AG04449 (cell line): ENCODE measurements at regions not wholly inside any gene's neighbourhood (a gene's known extent, or its start where the extent isn't known, plus 50 kb on each side); places are given as distances from the start of the nearest gene placed in this dataset.

Source experiments
- CTCF ChIA-PET: fragments of 350-600 bp; formaldehyde crosslinking; extraction: SDS; loops from one replicate; lab custom pipeline; 2021; ENCODE audit warnings: antibody characterized with exemption; lab: Yijun Ruan, JAX
- POLR2A ChIA-PET: fragments of 400-600, 350-600 bp; formaldehyde crosslinking; extraction: SDS; loops from one replicate; lab custom pipeline; 2020; ENCODE audit warnings: antibody characterized with exemption, inconsistent platforms; lab: Yijun Ruan, JAX
- DNase-seq: peaks from one replicate; pipeline ENCODE4 v3.0.0-alpha.2; 2010; ENCODE audit warnings: low read depth, low spot score
- H3K4me3 ChIP-seq: 2 replicates; pipeline ENCODE4 v1.5.1; 2011; ENCODE audit warnings: low read depth, mild to moderate bottlenecking, control low read depth, low read length
- CTCF ChIP-seq: IDR thresholded peaks from one replicate; pipeline ENCODE4 v1.5.1; 2011; ENCODE audit warnings: mild to moderate bottlenecking, moderate library complexity, low read length, control low read depth, inconsistent platforms; ENCODE audit not compliant: insufficient read depth; ENCODE audit errors: missing control alignments

- ChIA-PET POLR2A (no interaction called here), CTCF (no interaction called here)
- no peak for DNase-seq
Measured at GRCh38 chr5:8940934-8941333, 604.9 kb downstream of the SEMA5A start.

GRCh38 chr5:8943301-8943700, 602.6 kb downstream of the SEMA5A start:
- ChIA-PET CTCF (interaction anchor here (0.9 to 1.2 kb wide), 2 partner anchors 9 to 12 kb away, joined by 3 to 5 read pairs; no protein-coding TSS in a partner anchor), POLR2A (no interaction called here)
- H3K4me3 ChIP-seq, result no peak overlapping the region
- no peak for DNase-seq
- TF ChIP-seq CTCF, result no peak

More at GRCh38 chr5:8940934-8941333, 604.9 kb downstream of the SEMA5A start:
- no peak overlapping the region for H3K4me3 ChIP-seq
- no peak for TF ChIP-seq CTCF

GRCh38 chr5:8944005-8944404, 601.9 kb downstream of the SEMA5A start:
- no peak for DNase-seq
- POLR2A ChIA-PET, result no interaction called here
- TF ChIP-seq CTCF, result no peak
- CTCF ChIA-PET, result interaction anchor here (0.9 kb wide), 1 partner anchor 10 kb away, joined by 5 read pairs; no protein-coding TSS in a partner anchor
- H3K4me3 ChIP-seq, result no peak overlapping the region

GRCh38 chr5:8945972-8946371, 599.9 kb downstream of the SEMA5A start:
- H3K4me3 ChIP-seq, result no peak overlapping the region
- DNase-seq, result no peak
- ChIA-PET CTCF (interaction anchor here (1.2 kb wide), 1 partner anchor 9 kb away, joined by 4 read pairs; no protein-coding TSS in a partner anchor), POLR2A (no interaction called here)
- TF ChIP-seq CTCF, result no peak

- no peak for TF ChIP-seq CTCF
- DNase-seq, result no peak
- ChIA-PET POLR2A (no interaction called here), CTCF (no interaction called here)
- no peak overlapping the region for H3K4me3 ChIP-seq
Measured at GRCh38 chr5:8949908-8950307, 596.0 kb downstream of the SEMA5A start.

- no peak for TF ChIP-seq CTCF
- CTCF ChIA-PET, result interaction anchor here (1.4 kb wide), 1 partner anchor 44 kb away, joined by 3 read pairs; no protein-coding TSS in a partner anchor
Measured at GRCh38 chr5:8952147-8952546, 593.7 kb downstream of the SEMA5A start.

More at GRCh38 chr5:8952147-8952546, 593.7 kb downstream of the SEMA5A start:
- H3K4me3 ChIP-seq, result no peak overlapping the region
- POLR2A ChIA-PET, result no interaction called here
- no peak for DNase-seq
